Lower leg skin (tissue), 3 donors: ENCODE measurements at regions not wholly inside any gene's neighbourhood (a gene's known extent, or its start where the extent isn't known, plus 50 kb on each side); places are given as distances from the start of the nearest gene placed in this dataset.

Experiments used
- CTCF ChIP-seq, 3 donors: fragments of 450-650 bp; IDR thresholded peaks; one replicate each; pipeline ENCODE4 v1.5.1; 2016; ENCODE audit warnings: antibody characterized with exemption in 3 of 3, mild to moderate bottlenecking in 3 of 3, moderate library complexity in 2 of 3
- POLR2A ChIP-seq, 2 donors: fragments of 450-650 bp; IDR thresholded peaks; one replicate each; pipeline ENCODE4 v1.6.1; 2016 to 2017; ENCODE audit warnings: antibody characterized with exemption in 2 of 2, mild to moderate bottlenecking in 1 of 2, moderate library complexity in 1 of 2

- TF ChIP-seq CTCF (IDR thresholded peaks at IDR 0.05) (no peak), POLR2A (IDR thresholded peaks at IDR 0.05) (no peak)
These were observed 206.8 kb upstream of the FOXQ1 start for GRCh38 chr6:1104988-1105670.
